NCI-H146 treated with DMSO at 0.1 percent for 48 hours (cell line): ENCODE measurements at regions not wholly inside any gene's neighbourhood (a gene's known extent, or its start where the extent isn't known, plus 50 kb on each side); places are given as distances from the start of the nearest gene placed in this dataset.
"Not testable (repeated sequence)": the region's sequence is repeated elsewhere in the genome, so short reads cannot be mapped to it uniquely, and the experiment has no call there.

Experiments
- DNase-seq: peaks from one replicate; lab custom pipeline; 2025; ENCODE audit not compliant: unreplicated experiment; lab: John Stamatoyannopoulos, UW

- not testable (repeated sequence) for DNase-seq
Observed at GRCh38 chr11:67877316-67877715, 126.6 kb downstream of the UNC93B1 start.

GRCh38 chr11:67873223-67873622 is 130.7 kb downstream of the UNC93B1 start:
- not testable (repeated sequence) for DNase-seq

GRCh38 chr11:67871168-67871567 is 132.7 kb downstream of the UNC93B1 start:
- not testable (repeated sequence) for DNase-seq

GRCh38 chr11:67862896-67863295 is 141.0 kb downstream of the UNC93B1 start:
- DNase-seq, result not testable (repeated sequence)

- not testable (repeated sequence) for DNase-seq
Observed at GRCh38 chr11:67859513-67860161, 144.3 kb downstream of the UNC93B1 start.

- not testable (repeated sequence) for DNase-seq
Observed at GRCh38 chr11:67850747-67851146, 153.2 kb downstream of the UNC93B1 start.

- DNase-seq, result not testable (repeated sequence)
Observed at GRCh38 chr11:67849766-67850165, 154.1 kb downstream of the UNC93B1 start.

GRCh38 chr11:67847896-67848875 is 155.7 kb downstream of the UNC93B1 start:
- not testable (repeated sequence) for DNase-seq

GRCh38 chr11:67846303-67846702 is 157.6 kb downstream of the UNC93B1 start:
- not testable (repeated sequence) for DNase-seq

- DNase-seq, result not testable (repeated sequence)
Observed at GRCh38 chr11:67845296-67845695, 158.6 kb downstream of the UNC93B1 start.

GRCh38 chr11:67840599-67840998 is 163.3 kb downstream of the UNC93B1 start:
- DNase-seq, result not testable (repeated sequence)

GRCh38 chr11:67830152-67830551 is 155.7 kb upstream of the ALDH3B2 start:
- DNase-seq, result not testable (repeated sequence)

GRCh38 chr11:67826951-67827296 is 152.5 kb upstream of the ALDH3B2 start:
- not testable (repeated sequence) for DNase-seq

GRCh38 chr11:67826028-67826950 is 151.9 kb upstream of the ALDH3B2 start:
- not testable (repeated sequence) for DNase-seq

- not testable (repeated sequence) for DNase-seq
Observed at GRCh38 chr11:67824861-67825260, 150.4 kb upstream of the ALDH3B2 start.

GRCh38 chr11:67820081-67820480 is 145.7 kb upstream of the ALDH3B2 start:
- DNase-seq, result no peak

- not testable (repeated sequence) for DNase-seq
Observed at GRCh38 chr11:67817558-67817957, 143.1 kb upstream of the ALDH3B2 start.

- not testable (repeated sequence) for DNase-seq
Observed at GRCh38 chr11:67809301-67809700, 134.9 kb upstream of the ALDH3B2 start.

GRCh38 chr11:67807896-67808295 is 133.5 kb upstream of the ALDH3B2 start:
- DNase-seq, result not testable (repeated sequence)

GRCh38 chr11:67806728-67807235 is 132.4 kb upstream of the ALDH3B2 start:
- not testable (repeated sequence) for DNase-seq
